B cell (primary cell): ENCODE measurements at regions not wholly inside any gene's neighbourhood (a gene's known extent, or its start where the extent isn't known, plus 50 kb on each side); places are given as distances from the start of the nearest gene placed in this dataset.

ENCODE experiments used
- ATAC-seq: fragments of 200-7000 bp; cut with Tn5 transposase; one replicate; pipeline ENCODE4 v1.10.0; 2021; ENCODE audit warnings: low read depth, mild to moderate bottlenecking, moderate number of reproducible peaks, moderate library complexity
- CTCF ChIA-PET: fragments of 350-600 bp; sonication (Branson Sonifier 250); formaldehyde crosslinking; loops from one replicate; lab custom pipeline; 2021; ENCODE audit warnings: antibody characterized with exemption, inconsistent platforms; lab: Charles Lee
- POLR2A ChIA-PET: fragments of 350-600 bp; sonication (Branson Sonifier 250); formaldehyde crosslinking; loops from one replicate; lab custom pipeline; 2021; ENCODE audit warnings: antibody characterized with exemption; lab: Charles Lee
- DNase-seq: peaks from one replicate; pipeline ENCODE4 v3.0.0; 2013
- H2AFZ ChIP-seq: 2 replicates; pipeline ENCODE4 v1.6.1; 2012; ENCODE audit warnings: mild to moderate bottlenecking, low read depth, low read length; ENCODE audit not compliant: insufficient read depth, poor library complexity, severe bottlenecking
- H3K27ac ChIP-seq, 2 donors: 1 replicate in 1 of 2; 2 replicates in 1 of 2; pipeline ENCODE4 v1.5.1; 2012 to 2013; ENCODE audit warnings: low read length in 2 of 2, mild to moderate bottlenecking in 2 of 2, moderate library complexity in 1 of 2
- H3K27me3 ChIP-seq, 4 experiments: fragments of 200-600 bp in 1 of 4; sonication (generic) in 1 of 4; replicated peaks in 1 of 4; 1 replicate in 2 of 4; 2 replicates in 2 of 4; pipeline versions ENCODE4 v1.6.1 to v1.7.0; 2013 to 2016; ENCODE audit warnings: low read length in 3 of 4, mild to moderate bottlenecking in 2 of 4, mixed read lengths in 1 of 4, moderate library complexity in 1 of 4; ENCODE audit not compliant: insufficient read depth in 4 of 4, control insufficient read depth in 3 of 4; ENCODE audit errors: control extremely low read depth in 1 of 4
- H3K36me3 ChIP-seq, 2 experiments: replicated peaks in 1 of 2; 1 replicate in 1 of 2; 2 replicates in 1 of 2; pipeline versions ENCODE4 v1.6.1 to v1.7.1; 2013; ENCODE audit warnings: low read length in 1 of 2; ENCODE audit not compliant: insufficient read depth in 2 of 2, control insufficient read depth in 1 of 2; ENCODE audit errors: control extremely low read depth in 1 of 2, extremely low read depth in 1 of 2
- H3K4me1 ChIP-seq, 2 donors: fragments of 200-600 bp in 1 of 2; sonication (generic) in 1 of 2; 1 replicate in 1 of 2; 2 replicates in 1 of 2; pipeline versions ENCODE4 v1.5.1 to v1.6.1; 2013 to 2017; ENCODE audit warnings: low read length in 2 of 2; ENCODE audit not compliant: control insufficient read depth in 2 of 2, insufficient read depth in 2 of 2
- H3K4me2 ChIP-seq: replicated peaks from 2 replicates; pipeline ENCODE3; 2012; ENCODE audit warnings: mild to moderate bottlenecking, low read depth, low read length; ENCODE audit not compliant: poor library complexity, severe bottlenecking
- H3K4me3 ChIP-seq, 5 experiments: fragments of 200-600 bp in 1 of 5; sonication (generic) in 1 of 5; 1 replicate in 3 of 5; 2 replicates in 2 of 5; pipeline versions ENCODE4 v1.5.1 to v1.7.0; 2011 to 2016; ENCODE audit warnings: low read length in 4 of 5, mild to moderate bottlenecking in 4 of 5, low read depth in 2 of 5, control low read depth in 1 of 5, moderate library complexity in 1 of 5; ENCODE audit not compliant: insufficient read depth in 1 of 5; ENCODE audit errors: control extremely low read depth in 1 of 5, extremely low read depth in 1 of 5
- H3K79me2 ChIP-seq: fragments of 200-600 bp; sonication (generic); one replicate; pipeline ENCODE4 v1.6.0; 2016; ENCODE audit warnings: low read length; ENCODE audit not compliant: control insufficient read depth, insufficient read depth
- H3K9ac ChIP-seq: fragments of 200-600 bp; sonication (generic); 2 replicates; pipeline ENCODE4 v1.6.1; 2017; ENCODE audit warnings: mild to moderate bottlenecking, low read length, moderate library complexity
- H3K9me3 ChIP-seq, 3 donors: one replicate each; pipeline versions ENCODE4 v1.6.1 to v1.7.1; 2013; ENCODE audit warnings: low read length in 2 of 3; ENCODE audit not compliant: control insufficient read depth in 2 of 3, insufficient read depth in 1 of 3; ENCODE audit errors: control extremely low read depth in 1 of 3
- H4K20me1 ChIP-seq: 2 replicates; pipeline ENCODE4 v1.6.0; 2012; ENCODE audit warnings: mild to moderate bottlenecking, low read length; ENCODE audit not compliant: insufficient read depth, control insufficient read depth, poor library complexity, severe bottlenecking
- H3K27ac Mint-ChIP-seq: one replicate; pipeline ENCODE4 v1.8.0; 2021; ENCODE audit warnings: mixed read lengths
- H3K27me3 Mint-ChIP-seq: one replicate; pipeline ENCODE4 v1.8.0; 2021; ENCODE audit warnings: mixed read lengths
- H3K4me1 Mint-ChIP-seq: one replicate; pipeline ENCODE4 v1.8.0; 2021; ENCODE audit warnings: mixed read lengths
- H3K4me3 Mint-ChIP-seq: one replicate; pipeline ENCODE4 v1.8.0; 2021; ENCODE audit warnings: mixed read lengths
- H3K9me3 Mint-ChIP-seq: one replicate; pipeline ENCODE4 v1.8.0; 2022; ENCODE audit warnings: mixed read lengths; ENCODE audit not compliant: insufficient read depth
- EZH2 ChIP-seq: IDR thresholded peaks from 2 replicates; pipeline ENCODE4 v1.6.1; 2012; ENCODE audit warnings: borderline replicate concordance, low read depth, mild to moderate bottlenecking, moderate library complexity, low read length; ENCODE audit not compliant: insufficient read depth, poor library complexity, severe bottlenecking
- WGBS: methylation state at CpG from one replicate; pipeline ENCODE4 v1.1.5; 2013; ENCODE audit warnings: missing lambda C conversion rate; ENCODE audit not compliant: insufficient coverage; 5-methylcytosine and 5-hydroxymethylcytosine counted together
- intact Hi-C: fragments of 100-400 bp; cut with micrococcal nuclease; formaldehyde crosslinking; loops from one replicate; pipeline ENCODE4 v1.10.0; 2022
- TF ChIP-seq, protein P1 (sequence below): fragments of 200-600 bp; IDR thresholded peaks from one replicate; pipeline ENCODE4 v1.8.0; 2022; ENCODE audit warnings: antibody characterized with exemption, mild to moderate bottlenecking

DNA sequence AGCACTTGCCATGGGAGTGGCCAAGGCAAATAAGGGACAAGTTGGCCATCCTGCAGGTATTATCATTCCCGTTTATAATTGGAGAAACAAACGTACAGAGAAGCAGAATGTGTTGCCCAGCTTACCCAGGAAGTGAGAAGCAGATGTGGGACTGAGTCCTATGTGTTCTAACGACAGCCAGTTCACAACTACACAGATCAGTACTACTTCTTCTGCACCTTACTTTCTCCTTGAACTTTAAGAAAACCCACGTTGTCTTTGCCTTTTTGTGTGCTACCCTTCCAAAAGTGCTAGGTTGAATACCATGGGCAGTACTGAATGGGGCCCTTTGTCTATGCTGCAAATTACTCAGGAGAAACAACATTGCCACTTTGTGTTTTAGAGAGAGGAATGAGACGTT, 62.8 kb upstream of the BLID start:
- no peaks in the 10 kb centered on the region for H3K27me3 ChIP-seq
- no peaks in the 10 kb centered on the region for H3K9me3 ChIP-seq
- POLR2A ChIA-PET, result no interaction called here
- no peak overlapping the region for H3K9ac ChIP-seq
- ATAC-seq (no peak), DNase-seq (no peak)
- no peaks in the 10 kb centered on the region for H3K36me3 ChIP-seq
- intact Hi-C loops, result no loop called here
- H3K9me3 Mint-ChIP-seq, result no peaks in the 10 kb centered on the region
- H3K27ac Mint-ChIP-seq, result no peak overlapping the region
- no peaks in the 10 kb centered on the region for H3K4me1 Mint-ChIP-seq
- CTCF ChIA-PET, result no interaction called here
- no peak overlapping the region for H3K4me2 ChIP-seq
- no peak for TF ChIP-seq EZH2
- TF ChIP-seq, protein P1, sequence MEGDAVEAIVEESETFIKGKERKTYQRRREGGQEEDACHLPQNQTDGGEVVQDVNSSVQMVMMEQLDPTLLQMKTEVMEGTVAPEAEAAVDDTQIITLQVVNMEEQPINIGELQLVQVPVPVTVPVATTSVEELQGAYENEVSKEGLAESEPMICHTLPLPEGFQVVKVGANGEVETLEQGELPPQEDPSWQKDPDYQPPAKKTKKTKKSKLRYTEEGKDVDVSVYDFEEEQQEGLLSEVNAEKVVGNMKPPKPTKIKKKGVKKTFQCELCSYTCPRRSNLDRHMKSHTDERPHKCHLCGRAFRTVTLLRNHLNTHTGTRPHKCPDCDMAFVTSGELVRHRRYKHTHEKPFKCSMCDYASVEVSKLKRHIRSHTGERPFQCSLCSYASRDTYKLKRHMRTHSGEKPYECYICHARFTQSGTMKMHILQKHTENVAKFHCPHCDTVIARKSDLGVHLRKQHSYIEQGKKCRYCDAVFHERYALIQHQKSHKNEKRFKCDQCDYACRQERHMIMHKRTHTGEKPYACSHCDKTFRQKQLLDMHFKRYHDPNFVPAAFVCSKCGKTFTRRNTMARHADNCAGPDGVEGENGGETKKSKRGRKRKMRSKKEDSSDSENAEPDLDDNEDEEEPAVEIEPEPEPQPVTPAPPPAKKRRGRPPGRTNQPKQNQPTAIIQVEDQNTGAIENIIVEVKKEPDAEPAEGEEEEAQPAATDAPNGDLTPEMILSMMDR, result no peak
- no peak overlapping the region for H3K27ac ChIP-seq
- no peaks in the 10 kb centered on the region for H3K27me3 Mint-ChIP-seq
- H3K79me2 ChIP-seq, result no peaks in the 10 kb centered on the region
- no peaks in the 10 kb centered on the region for H3K4me1 ChIP-seq
- no peak overlapping the region for H3K4me3 ChIP-seq
- no peaks in the 10 kb centered on the region for H4K20me1 ChIP-seq
- WGBS, result 60% methylated on average over 1 of the region's 5 CpGs
- no peak overlapping the region for H3K4me3 Mint-ChIP-seq
- H2AFZ ChIP-seq, result no peak overlapping the region

DNA sequence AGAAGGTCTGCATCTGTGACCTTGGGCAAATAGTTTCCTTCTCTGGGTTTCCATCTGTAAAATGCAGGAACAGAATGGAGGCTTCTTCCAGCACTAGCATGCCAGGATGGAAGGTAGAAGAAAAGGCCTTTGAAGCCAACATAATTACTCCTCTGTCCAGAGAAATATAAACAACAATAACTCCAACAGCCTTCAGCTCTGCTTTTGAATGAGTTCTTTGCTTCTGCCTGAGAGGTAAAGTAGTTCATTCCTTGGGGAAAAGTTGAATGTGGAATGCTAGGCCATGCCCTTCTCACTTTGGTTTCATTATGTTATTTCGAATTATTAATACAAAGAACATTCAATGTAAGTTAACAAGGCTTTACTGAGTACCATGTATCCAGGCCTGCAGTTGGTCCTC, 61.2 kb upstream of the BLID start:
- ChIA-PET POLR2A (no interaction called here), CTCF (no interaction called here)
- WGBS, result no CpG with 5 or more reads among the region's 1 CpG
- no peak overlapping the region for H3K4me3 ChIP-seq
- DNase-seq (no peak), ATAC-seq (no peak)
- H3K9me3 Mint-ChIP-seq, result no peaks in the 10 kb centered on the region
- no peaks in the 10 kb centered on the region for H3K79me2 ChIP-seq
- no peak overlapping the region for H2AFZ ChIP-seq
- H3K9ac ChIP-seq, result no peak overlapping the region
- H3K27me3 Mint-ChIP-seq, result no peaks in the 10 kb centered on the region
- no peak overlapping the region for H3K4me2 ChIP-seq
- no peak for TF ChIP-seq EZH2
- no peak overlapping the region for H3K27ac Mint-ChIP-seq
- H3K9me3 ChIP-seq, result no peaks in the 10 kb centered on the region
- H3K4me1 Mint-ChIP-seq, result no peaks in the 10 kb centered on the region
- H3K27ac ChIP-seq, result no peak overlapping the region
- H3K36me3 ChIP-seq, result no peaks in the 10 kb centered on the region
- H3K27me3 ChIP-seq, result no peaks in the 10 kb centered on the region
- H3K4me1 ChIP-seq, result no peaks in the 10 kb centered on the region
- H3K4me3 Mint-ChIP-seq, result no peak overlapping the region
- intact Hi-C loops, result no loop called here
- no peaks in the 10 kb centered on the region for H4K20me1 ChIP-seq
